ENCODE measurements at regions not wholly inside any gene's neighbourhood (a gene's known extent, or its start where the extent isn't known, plus 50 kb on each side); places are given as distances from the start of the nearest gene placed in this dataset.
"Not testable (repeated sequence)": the region's sequence is repeated elsewhere in the genome, so short reads cannot be mapped to it uniquely, and the experiment has no call there.

DNA sequence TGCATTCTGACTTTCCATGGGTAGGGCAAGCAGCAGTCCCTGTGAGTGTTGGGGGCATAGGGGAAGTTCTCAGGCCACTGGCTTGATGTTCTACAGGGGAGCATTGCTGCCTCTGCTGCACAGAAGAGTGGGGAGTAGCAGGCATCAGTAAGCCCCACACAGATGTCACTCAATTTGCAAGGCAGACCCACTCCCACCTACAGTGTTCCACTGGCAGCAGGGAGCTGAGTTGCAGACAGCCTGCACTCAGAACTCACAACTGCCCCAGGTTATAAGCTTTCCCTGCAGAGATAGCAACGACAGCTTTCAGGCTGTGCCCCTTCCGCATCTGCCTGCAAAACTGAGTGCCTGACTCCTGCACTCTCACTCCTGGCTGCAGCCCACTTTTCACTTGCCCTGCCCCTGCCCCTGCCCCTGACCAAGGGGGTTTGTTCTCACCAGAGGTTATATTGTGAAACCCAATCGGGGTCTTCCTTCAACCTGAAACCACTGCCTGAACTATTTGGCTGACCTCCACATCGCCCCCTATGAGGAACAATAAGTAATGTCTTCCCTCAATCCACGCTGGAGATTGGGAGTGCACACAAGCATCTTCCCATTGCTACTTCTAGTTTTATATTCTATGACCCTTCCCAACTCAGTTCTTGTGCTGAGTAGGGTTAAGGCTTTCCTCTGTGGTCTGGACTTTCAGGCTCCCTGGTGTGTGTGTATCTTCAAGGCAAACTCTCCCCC is 227.4 kb upstream of the CXorf51B start:
- FAIRE-seq (no peak), DNase-seq (ENCODE audit: insufficient read length, low spot score) (no peak)

DNA sequence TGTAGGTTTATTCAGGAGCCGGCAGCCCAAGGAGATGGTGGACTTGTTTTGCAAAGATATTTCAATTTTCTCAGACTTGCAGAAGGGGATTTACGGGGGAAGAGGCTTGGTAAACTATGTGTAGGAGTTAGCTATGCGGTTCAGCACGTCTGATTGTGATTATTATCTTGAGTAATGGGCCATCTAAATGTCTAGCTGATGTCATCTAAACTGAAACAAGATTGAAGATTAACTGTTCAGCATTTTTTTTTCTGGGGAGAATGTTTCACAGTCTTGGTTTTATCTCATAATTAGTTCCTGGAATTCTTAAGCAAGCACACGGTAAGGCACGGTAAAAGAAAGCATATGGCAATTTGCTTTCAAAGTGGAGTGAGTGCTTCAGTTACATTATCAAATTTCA is 207.3 kb upstream of the CXorf51B start:
- DNase-seq (ENCODE audit: insufficient read length, low spot score): no peak

DNA sequence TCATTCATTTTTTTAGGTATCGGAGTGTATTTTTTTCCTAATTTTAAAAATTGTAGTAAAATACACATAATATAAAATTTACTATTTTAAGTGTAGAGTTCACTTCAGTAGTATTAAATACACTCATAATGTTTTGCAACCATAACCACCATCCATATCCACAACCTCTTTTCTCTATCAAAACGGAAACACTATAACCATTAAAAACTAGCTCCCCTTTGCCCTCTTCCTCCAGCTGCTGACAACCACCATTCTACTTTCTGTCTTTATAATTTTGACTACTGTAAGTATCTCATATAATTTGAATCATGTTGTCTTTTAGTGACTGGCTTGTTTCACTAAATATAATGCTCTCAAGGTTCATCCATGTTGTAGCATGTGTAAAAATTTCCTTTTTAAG is 205.4 kb upstream of the CXorf51B start:
- DNase-seq (ENCODE audit: insufficient read length, low spot score) (no peak), FAIRE-seq (no peak)

More for the DNA sequence above, 207.3 kb upstream of the CXorf51B start:
- no peak for FAIRE-seq

DNA sequence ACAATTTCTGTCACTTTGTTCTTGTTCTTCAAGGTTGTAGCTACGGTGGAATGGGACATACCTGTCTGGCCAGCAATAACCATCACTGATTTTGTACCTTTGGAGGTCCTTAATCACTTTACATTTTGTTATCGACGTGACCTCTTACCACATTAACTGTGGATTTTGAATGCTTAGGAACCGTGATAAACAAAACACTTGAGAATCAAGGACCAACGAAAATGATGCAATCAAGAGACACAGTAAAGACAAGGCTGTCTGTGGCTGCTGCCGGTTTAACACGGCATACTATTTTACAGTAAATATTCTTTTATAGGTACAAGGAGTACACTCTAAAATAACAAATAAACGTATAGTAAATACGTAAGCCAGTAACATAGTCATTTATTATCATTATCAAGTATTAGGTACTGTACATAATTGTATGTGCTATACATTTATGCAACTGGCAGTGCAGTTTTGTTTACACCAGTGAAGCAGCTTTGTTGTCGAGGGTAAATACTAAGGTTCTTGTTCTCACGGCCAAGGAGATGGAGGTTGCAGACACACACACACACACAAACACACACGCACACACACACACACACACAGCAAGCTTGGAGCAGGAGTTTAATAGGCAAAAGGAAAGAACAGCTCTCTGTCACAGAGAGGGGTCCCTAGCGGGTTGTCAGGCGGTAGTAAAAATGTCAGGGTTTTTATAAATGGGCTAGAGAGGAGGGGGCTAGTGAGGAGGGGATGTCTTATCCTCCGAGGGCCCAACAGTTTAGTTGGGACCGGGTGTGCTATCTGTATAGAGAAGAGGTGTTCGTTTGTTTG is 194.7 kb upstream of the CXorf51B start:
- DNase-seq (ENCODE audit: insufficient read length, low spot score) (no peak), FAIRE-seq (no peak)

DNA sequence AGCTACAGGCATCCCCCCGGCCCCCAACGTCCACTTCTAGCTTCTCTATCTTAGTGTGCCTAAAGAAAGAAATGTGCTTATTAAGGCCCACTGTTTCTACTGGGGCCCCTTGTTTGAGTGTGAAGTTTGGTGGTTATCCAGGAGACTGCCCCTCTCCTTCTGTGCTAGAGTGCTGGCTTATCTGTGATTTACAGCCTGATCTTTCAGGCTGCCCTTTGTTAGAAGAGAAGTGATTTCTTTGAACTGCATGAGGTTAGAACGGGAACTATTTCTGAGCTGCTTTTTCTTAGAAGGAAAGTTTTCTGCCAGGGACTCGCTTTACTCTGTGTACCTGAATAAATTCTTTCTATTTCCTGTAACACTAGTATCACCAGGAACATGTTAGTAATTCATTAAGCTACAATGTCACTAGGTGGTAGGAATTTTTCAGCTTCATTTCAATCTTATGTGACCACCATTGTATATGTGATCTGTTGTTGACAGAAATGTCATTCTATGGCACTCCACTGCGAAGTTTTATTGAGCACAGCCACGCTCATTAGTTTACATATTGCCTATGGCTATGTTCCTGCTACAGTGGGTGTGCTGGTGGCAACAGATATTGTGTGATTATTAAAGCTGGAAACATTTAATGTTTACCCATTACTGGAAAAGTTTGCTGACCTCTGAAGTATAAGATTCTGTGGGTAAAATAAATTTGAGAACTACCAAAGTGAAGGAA is 193.8 kb upstream of the CXorf51B start:
- DNase-seq (ENCODE audit: insufficient read length, low spot score) (no peak), FAIRE-seq (no peak)

DNA sequence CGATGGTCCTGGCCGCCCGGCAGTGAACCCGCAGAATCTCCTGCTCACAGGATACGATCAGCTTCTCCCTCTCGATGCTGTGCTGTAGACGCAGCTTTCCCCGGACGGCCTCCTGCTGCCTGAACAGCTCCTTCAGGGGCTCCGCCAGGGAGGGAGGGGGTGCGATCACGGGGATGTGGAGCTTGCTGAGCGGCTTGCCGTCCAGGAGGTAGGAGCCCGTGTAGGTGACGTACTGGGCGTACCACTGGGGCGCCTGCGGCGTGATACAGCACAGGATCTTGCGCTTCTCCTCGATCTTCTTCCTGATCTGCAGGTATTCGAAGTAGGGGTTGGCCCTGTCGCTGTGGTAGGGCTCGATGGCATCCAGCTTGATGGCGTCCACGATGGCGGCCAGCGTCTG is 189.6 kb upstream of the CXorf51B start:
- peak; percentile 73 for FAIRE-seq
- DNase-seq (ENCODE audit: insufficient read length, low spot score): not testable (repeated sequence)

DNA sequence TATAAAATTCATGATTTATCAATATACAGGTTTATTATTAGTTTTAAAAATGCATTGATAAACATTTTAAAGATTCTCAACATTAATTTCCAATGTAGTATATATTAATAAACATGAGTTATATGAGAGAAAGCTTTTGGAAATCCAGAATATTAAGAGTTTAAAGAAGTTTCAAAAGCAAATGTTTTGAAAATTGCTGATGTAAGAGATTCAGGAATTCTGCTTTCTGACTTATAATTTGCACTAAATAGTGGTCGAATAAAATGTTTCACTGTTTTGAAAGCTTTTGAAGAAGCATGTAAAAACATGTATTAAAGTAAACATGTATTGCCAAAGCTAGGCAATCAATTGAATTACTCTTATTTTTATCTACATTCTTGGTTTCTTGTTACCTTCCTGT is 151.2 kb upstream of the CXorf51B start:
- DNase-seq (ENCODE audit: insufficient read length, low spot score): no peak
- no peak for FAIRE-seq

DNA sequence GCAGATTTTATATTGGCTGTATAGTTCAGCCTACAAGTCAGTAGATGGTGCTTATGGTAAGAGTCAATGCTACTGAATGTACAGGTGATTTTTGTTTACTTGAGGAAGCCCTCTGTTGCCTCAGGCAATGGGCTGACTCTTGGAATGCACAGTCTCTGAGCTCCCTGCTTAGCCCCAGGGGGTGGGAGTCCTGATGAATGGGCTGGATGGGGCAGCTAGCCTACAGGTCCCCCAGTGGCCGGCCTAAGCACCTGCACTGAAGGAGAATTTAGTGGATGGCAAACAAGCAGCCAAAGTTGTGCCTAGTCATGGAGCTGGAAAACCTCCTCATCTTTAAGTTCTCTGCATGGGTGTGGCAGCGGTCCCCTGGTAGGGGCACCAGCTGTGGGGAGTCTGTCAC is 101.8 kb upstream of the CXorf51B start:
- no peak for DNase-seq (ENCODE audit: insufficient read length, low spot score)
- FAIRE-seq: no peak

DNA sequence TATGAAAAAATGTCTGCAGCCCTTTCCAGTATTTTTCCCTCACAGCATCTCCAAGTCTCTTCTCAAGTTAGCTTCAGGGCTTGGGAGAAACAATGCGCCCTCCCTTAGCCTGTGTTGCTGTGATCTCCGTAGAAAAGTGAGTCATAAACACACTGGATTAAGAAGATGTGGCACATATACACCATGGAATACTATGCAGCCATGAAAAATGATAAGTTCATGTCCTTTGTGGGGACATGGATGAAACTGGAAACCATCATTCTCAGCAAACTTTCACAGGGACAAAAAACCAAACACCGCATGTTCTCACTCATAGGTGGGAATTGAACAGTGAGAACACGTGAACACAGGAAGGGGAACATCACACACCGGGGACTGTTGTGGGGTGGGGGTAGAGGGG is 100.7 kb upstream of the CXorf51B start:
- not testable (repeated sequence) for FAIRE-seq

DNA sequence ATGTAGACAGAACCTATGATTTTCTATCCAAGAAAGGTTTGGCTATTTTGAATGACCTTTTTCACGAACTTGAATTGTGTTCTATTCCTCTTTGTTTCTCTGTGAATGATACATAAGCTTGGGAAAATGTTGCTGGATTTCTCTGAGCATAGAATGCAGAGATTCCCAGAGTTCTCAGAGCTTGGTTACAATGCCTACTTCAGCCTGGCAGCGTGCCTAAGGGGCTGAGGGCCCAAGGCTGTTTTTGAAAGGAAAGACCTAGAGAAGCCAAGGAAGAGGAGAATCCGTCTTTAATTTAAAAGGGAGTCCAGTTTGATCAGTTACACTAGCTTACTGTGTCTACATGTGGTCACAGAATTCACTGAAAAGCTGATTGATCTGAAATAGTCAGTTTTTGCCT is 55.3 kb upstream of the CXorf51B start:
- no peak for DNase-seq (ENCODE audit: insufficient read length, low spot score)
- FAIRE-seq: no peak

More for the DNA sequence above, 100.7 kb upstream of the CXorf51B start:
- DNase-seq (ENCODE audit: insufficient read length, low spot score): not testable (repeated sequence)

DNA sequence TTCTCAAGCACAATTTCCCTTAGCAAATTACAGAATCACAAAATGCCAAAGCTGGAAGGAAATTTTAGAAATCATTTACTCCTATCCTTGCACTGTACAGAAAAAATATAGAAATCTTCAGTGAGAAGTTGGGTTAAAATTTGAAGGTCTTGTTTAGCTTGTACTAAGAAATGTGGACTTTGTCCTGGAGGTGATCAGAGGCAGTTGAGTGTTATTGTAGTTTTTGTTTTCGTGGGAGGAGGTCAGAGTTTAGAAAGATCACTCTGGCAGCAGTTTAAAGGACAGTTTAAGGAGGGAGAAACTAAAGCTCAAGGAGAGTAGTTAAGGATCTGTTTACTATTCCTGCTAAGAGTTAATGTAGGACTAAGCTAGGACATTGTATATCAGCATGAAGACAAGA is 54.4 kb upstream of the CXorf51B start:
- DNase-seq (ENCODE audit: insufficient read length, low spot score) (no peak), FAIRE-seq (no peak)

Data from GM19239 (cell line).